ENCODE measurements at regions not wholly inside any gene's neighbourhood (a gene's known extent, or its start where the extent isn't known, plus 50 kb on each side); places are given as distances from the start of the nearest gene placed in this dataset.

GRCh38 chr3:81268526-81268925 is 492.9 kb downstream of the GBE1 start:
- H3K4me1 Mint-ChIP-seq (ENCODE audit: unreplicated experiment): no peaks in the 10 kb centered on the region
- no peak for DNase-seq (ENCODE audit: extremely low spot score, unreplicated experiment)
- H3K36me3 Mint-ChIP-seq: no peaks in the 10 kb centered on the region
- H3K27me3 Mint-ChIP-seq: no peaks in the 10 kb centered on the region
- H3K4me3 Mint-ChIP-seq: no peak overlapping the region
- H3K9me3 Mint-ChIP-seq: no peaks in the 10 kb centered on the region
- no peak overlapping the region for H3K27ac Mint-ChIP-seq
- no peak for TF ChIP-seq CTCF (conservative IDR thresholded peaks at IDR 0.05)

- DNase-seq (ENCODE audit: extremely low spot score, unreplicated experiment): no peak
- H3K4me3 Mint-ChIP-seq: no peak overlapping the region
- no peaks in the 10 kb centered on the region for H3K36me3 Mint-ChIP-seq
- no peak overlapping the region for H3K27ac Mint-ChIP-seq
- no peaks in the 10 kb centered on the region for H3K9me3 Mint-ChIP-seq
- H3K27me3 Mint-ChIP-seq: no peaks in the 10 kb centered on the region
- no peaks in the 10 kb centered on the region for H3K4me1 Mint-ChIP-seq (ENCODE audit: unreplicated experiment)
- no peak for TF ChIP-seq CTCF (conservative IDR thresholded peaks at IDR 0.05)
Measured at GRCh38 chr3:81261996-81262395, 499.4 kb downstream of the GBE1 start.

GRCh38 chr3:81255463-81255862 is 506.0 kb downstream of the GBE1 start:
- Mint-ChIP-seq H3K9me3 (no peaks in the 10 kb centered on the region), H3K27ac (no peak overlapping the region), H3K27me3 (no peaks in the 10 kb centered on the region), H3K36me3 (no peaks in the 10 kb centered on the region), H3K4me3 (no peak overlapping the region), H3K4me1 (ENCODE audit: unreplicated experiment) (no peaks in the 10 kb centered on the region)
- TF ChIP-seq CTCF (conservative IDR thresholded peaks at IDR 0.05): no peak
- no peak for DNase-seq (ENCODE audit: extremely low spot score, unreplicated experiment)

- Mint-ChIP-seq H3K9me3 (no peaks in the 10 kb centered on the region), H3K36me3 (no peaks in the 10 kb centered on the region), H3K27me3 (no peaks in the 10 kb centered on the region), H3K4me1 (ENCODE audit: unreplicated experiment) (no peaks in the 10 kb centered on the region), H3K4me3 (no peak overlapping the region), H3K27ac (no peak overlapping the region)
- TF ChIP-seq CTCF (conservative IDR thresholded peaks at IDR 0.05): no peak
- no peak for DNase-seq (ENCODE audit: extremely low spot score, unreplicated experiment)
Measured at GRCh38 chr3:81251096-81251495, 510.3 kb downstream of the GBE1 start.

GRCh38 chr3:81249540-81250029 is 511.9 kb downstream of the GBE1 start:
- no peak for TF ChIP-seq CTCF (conservative IDR thresholded peaks at IDR 0.05)
- no peak overlapping the region for H3K27ac Mint-ChIP-seq
- no peak for DNase-seq (ENCODE audit: extremely low spot score, unreplicated experiment)

GRCh38 chr3:81245501-81245900 is 515.9 kb downstream of the GBE1 start:
- H3K4me3 Mint-ChIP-seq: no peak overlapping the region
- DNase-seq (ENCODE audit: extremely low spot score, unreplicated experiment): no peak
- no peaks in the 10 kb centered on the region for H3K4me1 Mint-ChIP-seq (ENCODE audit: unreplicated experiment)
- TF ChIP-seq CTCF (conservative IDR thresholded peaks at IDR 0.05): no peak
- H3K27me3 Mint-ChIP-seq: no peaks in the 10 kb centered on the region
- no peaks in the 10 kb centered on the region for H3K36me3 Mint-ChIP-seq
- no peaks in the 10 kb centered on the region for H3K9me3 Mint-ChIP-seq
- H3K27ac Mint-ChIP-seq: no peak overlapping the region

More at GRCh38 chr3:81249540-81250029, 511.9 kb downstream of the GBE1 start:
- H3K4me3 Mint-ChIP-seq: no peak overlapping the region
- H3K27me3 Mint-ChIP-seq: no peaks in the 10 kb centered on the region
- H3K36me3 Mint-ChIP-seq: no peaks in the 10 kb centered on the region
- no peaks in the 10 kb centered on the region for H3K4me1 Mint-ChIP-seq (ENCODE audit: unreplicated experiment)
- no peaks in the 10 kb centered on the region for H3K9me3 Mint-ChIP-seq
